ENCODE measurements at regions not wholly inside any gene's neighbourhood (a gene's known extent, or its start where the extent isn't known, plus 50 kb on each side); places are given as distances from the start of the nearest gene placed in this dataset.

DNA sequence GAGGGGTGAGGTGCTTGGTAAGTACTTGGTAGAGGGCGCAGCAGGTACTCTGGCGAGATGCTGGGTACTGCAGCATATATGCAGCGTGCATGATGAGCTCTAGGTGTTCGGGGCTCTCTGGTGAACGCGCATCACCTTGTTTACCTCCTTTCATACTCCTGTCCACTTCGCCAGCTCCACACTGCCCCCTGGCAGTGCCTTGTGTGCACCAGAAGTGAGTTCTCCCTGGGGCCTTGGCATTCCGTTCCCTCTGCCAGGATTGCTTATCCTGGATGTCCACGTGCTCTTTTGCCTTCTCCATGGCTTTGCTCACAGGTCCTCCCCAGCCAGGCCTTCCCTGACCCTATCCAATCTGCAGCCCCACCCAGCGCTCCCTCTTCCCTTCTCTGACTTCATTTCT lies 154.2 kb downstream of the MRM1 start (continued):
- TF ChIP-seq ZNF274 (IDR thresholded peaks at IDR 0.05; ENCODE audit: low read depth, low read length) = no peak

DNA sequence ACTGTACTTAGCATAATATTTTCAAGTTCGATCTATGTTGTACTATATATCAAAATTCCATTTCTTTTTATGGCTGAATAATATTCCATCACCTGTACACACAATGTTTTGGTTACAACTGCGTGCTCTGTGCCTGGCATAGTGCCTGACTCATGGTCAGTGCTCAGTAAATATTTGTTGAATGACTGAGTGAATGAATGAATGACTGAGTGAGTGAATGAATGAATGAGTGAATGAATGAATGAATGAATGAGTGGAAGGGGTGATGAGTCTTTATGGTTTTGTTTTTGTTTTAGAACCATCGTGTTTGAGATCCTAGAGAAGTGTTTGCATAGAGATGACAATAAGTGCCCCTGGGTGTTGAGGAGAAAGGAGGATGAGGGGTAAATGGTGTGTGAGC lies 155.3 kb downstream of the MRM1 start:
- no peak overlapping the region for H2AFZ ChIP-seq (ENCODE audit: low read depth, low read length, poor library complexity, severe bottlenecking)
- peaks cover 0 to 6% of the 10 kb centered on the region in 2 experiments; a peak in 1 of 4 replicates for H3K4me1 ChIP-seq (ENCODE audit: control insufficient read depth in 1 of 2, insufficient read depth in 2 of 2, low read length in 2 of 2)
- H3K9me3 ChIP-seq (ENCODE audit: control insufficient read depth in 1 of 2, insufficient read depth in 1 of 2, low read depth in 1 of 2, low read length in 2 of 2) = no peaks in the 10 kb centered on the region
- CTCF ChIA-PET = no interaction called here
- H3K27ac ChIP-seq (ENCODE audit: low read depth, low read length) = no peak overlapping the region
- H4K20me1 ChIP-seq (ENCODE audit: insufficient read depth) = no peaks in the 10 kb centered on the region
- no peak overlapping the region for H3K4me3 ChIP-seq (replicated peaks in 1 of 2; ENCODE audit: low read depth in 1 of 2, low read length in 2 of 2)
- TF ChIP-seq SP1 (IDR thresholded peaks at IDR 0.05; ENCODE audit: low read depth) = no peak
- TF ChIP-seq, protein P1, sequence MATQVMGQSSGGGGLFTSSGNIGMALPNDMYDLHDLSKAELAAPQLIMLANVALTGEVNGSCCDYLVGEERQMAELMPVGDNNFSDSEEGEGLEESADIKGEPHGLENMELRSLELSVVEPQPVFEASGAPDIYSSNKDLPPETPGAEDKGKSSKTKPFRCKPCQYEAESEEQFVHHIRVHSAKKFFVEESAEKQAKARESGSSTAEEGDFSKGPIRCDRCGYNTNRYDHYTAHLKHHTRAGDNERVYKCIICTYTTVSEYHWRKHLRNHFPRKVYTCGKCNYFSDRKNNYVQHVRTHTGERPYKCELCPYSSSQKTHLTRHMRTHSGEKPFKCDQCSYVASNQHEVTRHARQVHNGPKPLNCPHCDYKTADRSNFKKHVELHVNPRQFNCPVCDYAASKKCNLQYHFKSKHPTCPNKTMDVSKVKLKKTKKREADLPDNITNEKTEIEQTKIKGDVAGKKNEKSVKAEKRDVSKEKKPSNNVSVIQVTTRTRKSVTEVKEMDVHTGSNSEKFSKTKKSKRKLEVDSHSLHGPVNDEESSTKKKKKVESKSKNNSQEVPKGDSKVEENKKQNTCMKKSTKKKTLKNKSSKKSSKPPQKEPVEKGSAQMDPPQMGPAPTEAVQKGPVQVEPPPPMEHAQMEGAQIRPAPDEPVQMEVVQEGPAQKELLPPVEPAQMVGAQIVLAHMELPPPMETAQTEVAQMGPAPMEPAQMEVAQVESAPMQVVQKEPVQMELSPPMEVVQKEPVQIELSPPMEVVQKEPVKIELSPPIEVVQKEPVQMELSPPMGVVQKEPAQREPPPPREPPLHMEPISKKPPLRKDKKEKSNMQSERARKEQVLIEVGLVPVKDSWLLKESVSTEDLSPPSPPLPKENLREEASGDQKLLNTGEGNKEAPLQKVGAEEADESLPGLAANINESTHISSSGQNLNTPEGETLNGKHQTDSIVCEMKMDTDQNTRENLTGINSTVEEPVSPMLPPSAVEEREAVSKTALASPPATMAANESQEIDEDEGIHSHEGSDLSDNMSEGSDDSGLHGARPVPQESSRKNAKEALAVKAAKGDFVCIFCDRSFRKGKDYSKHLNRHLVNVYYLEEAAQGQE (IDR thresholded peaks at IDR 0.05; ENCODE audit: low read depth) = no peak
- TF ChIP-seq SIN3A (IDR thresholded peaks at IDR 0.05; ENCODE audit: low read depth) = no peak
- TF ChIP-seq EZH2phosphoT487 (IDR thresholded peaks at IDR 0.05; ENCODE audit: borderline replicate concordance) = no peak
- ATAC-seq = no peak
- 0 out of 2 replicates have a peak, but pooled peaks cover 3% of the 10 kb centered on the region for H3K27me3 ChIP-seq (ENCODE audit: insufficient read depth, low read length)
- DNase-seq (ENCODE audit: low read depth, low spot score) = no peak
- RAD21 ChIA-PET (ENCODE audit: low non-redundant PET in 1 of 2, low total read pairs in 2 of 2, uncharacterized antibody in 2 of 2, unreplicated experiment in 2 of 2) = no interaction called here
- POLR2A ChIA-PET = no interaction called here
- H3K36me3 ChIP-seq (ENCODE audit: control insufficient read depth in 1 of 2, insufficient read depth in 2 of 2, low read length in 2 of 2) = no peaks in the 10 kb centered on the region
- no peak overlapping the region for H3K4me2 ChIP-seq (ENCODE audit: low read length)
- no peaks in the 10 kb centered on the region for H3K9me2 ChIP-seq (ENCODE audit: insufficient read depth)
- no TSS peak for BruUV-seq (replicated peaks)
- H3K9ac ChIP-seq (ENCODE audit: low read length) = no peak overlapping the region
- intact Hi-C loops (cut with micrococcal nuclease) = loop anchor here (5.0 kb wide), 1 partner anchor 291 kb away; no protein-coding TSS in a partner anchor
- H3K79me2 ChIP-seq (ENCODE audit: insufficient read depth, low read length) = no peaks in the 10 kb centered on the region
